Activated naive CD4-positive, alpha-beta T cell treated with anti-CD3 and anti-CD28 coated beads, Interleukin-2, amount 50 U/mL, for 24 hours (primary cell): ENCODE measurements at regions not wholly inside any gene's neighbourhood (a gene's known extent, or its start where the extent isn't known, plus 50 kb on each side); places are given as distances from the start of the nearest gene placed in this dataset.
"Not testable (repeated sequence)": the region's sequence is repeated elsewhere in the genome, so short reads cannot be mapped to it uniquely, and the experiment has no call there.

ENCODE experiments used
- H3K27ac Mint-ChIP-seq: one replicate; pipeline ENCODE4 v1.8.0; 2021; ENCODE audit warnings: mild to moderate bottlenecking, mixed read lengths
- H3K27me3 Mint-ChIP-seq: one replicate; pipeline ENCODE4 v1.8.0; 2021; ENCODE audit warnings: mixed read lengths
- H3K36me3 Mint-ChIP-seq: one replicate; pipeline ENCODE4 v1.8.0; 2021; ENCODE audit warnings: mixed read lengths
- H3K4me1 Mint-ChIP-seq: one replicate; pipeline ENCODE4 v1.8.0; 2021; ENCODE audit warnings: mixed read lengths
- H3K4me3 Mint-ChIP-seq: one replicate; pipeline ENCODE4 v1.8.0; 2021; ENCODE audit warnings: mild to moderate bottlenecking, mixed read lengths
- H3K9me3 Mint-ChIP-seq: one replicate; pipeline ENCODE4 v1.8.0; 2021; ENCODE audit warnings: mixed read lengths

- H3K4me1 Mint-ChIP-seq, H3K27me3 Mint-ChIP-seq, H3K4me3 Mint-ChIP-seq, H3K27ac Mint-ChIP-seq, H3K36me3 Mint-ChIP-seq: not testable (repeated sequence)
- H3K9me3 Mint-ChIP-seq = peaks cover 15% of the 10 kb centered on the region
Observed at GRCh38 chr2:142702397-142702796, 175.1 kb upstream of the KYNU start.

DNA sequence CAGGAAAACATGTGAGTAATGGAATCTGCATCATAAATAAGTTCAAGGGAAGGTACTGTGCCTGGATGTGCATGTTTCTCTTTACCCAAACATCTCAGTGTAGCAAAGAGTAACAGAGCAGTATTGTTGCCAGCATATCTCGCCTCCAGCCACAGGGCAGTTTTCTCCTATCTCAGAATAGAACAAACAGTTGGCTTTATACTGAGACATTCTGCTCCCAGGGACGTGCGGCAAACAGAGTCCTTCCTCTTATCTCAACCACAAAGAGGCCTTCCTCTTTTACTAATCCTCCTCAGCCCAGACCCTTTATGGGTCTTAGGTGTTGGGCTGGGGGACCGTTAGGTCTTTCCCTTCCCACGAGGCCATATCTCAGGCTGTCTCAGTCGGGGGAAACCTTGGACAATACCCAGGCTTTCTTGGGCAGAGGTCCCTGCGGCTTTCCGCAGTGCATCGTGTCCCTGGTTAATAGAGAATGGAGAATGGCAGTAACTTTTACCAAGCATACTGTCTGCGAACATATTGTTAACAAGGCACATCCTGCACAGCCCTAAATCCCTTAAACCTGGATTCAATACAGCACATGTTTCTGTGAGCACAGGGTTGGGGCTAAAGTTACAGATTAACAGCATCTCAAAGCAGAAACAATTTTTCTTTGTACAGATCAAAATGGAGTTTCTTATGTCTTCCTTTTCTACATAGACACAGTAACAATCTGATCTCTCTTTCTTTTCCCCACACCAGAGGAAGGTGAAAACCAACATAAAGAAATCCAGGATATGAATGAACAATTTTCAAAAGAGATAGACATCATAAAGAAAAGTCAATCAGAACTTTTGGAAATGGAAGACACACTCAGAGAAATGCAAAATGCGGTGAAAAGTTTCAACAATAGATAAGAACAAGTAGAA, 181.9 kb upstream of the KYNU start:
- peaks cover 12% of the 10 kb centered on the region for H3K9me3 Mint-ChIP-seq
- H3K4me1 Mint-ChIP-seq, H3K27me3 Mint-ChIP-seq, H3K36me3 Mint-ChIP-seq, H3K4me3 Mint-ChIP-seq, H3K27ac Mint-ChIP-seq: not testable (repeated sequence)

DNA sequence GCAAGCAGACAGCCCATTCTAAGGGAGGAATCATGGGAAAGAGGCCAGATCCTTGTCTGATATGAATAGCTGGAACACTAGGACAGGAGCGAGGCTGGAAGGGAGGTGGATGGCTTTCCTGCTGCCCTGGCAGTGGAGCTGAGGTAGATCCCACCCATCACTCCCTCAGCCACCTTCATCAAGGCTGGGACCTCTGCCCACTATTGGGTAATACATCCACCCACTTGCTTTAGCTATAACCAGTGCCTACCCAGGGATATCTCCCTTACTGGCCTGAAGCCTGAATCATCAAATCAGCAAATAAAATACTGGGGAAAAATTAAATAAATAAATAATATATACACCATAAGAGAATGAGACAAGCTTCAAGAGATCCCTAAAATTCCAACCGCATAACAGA, 183.2 kb upstream of the KYNU start:
- Mint-ChIP-seq H3K27me3 (no peaks in the 10 kb centered on the region), H3K4me3 (no peak overlapping the region), H3K27ac (no peak overlapping the region), H3K4me1 (no peaks in the 10 kb centered on the region), H3K36me3 (no peaks in the 10 kb centered on the region), H3K9me3 (peaks cover 8% of the 10 kb centered on the region)

DNA sequence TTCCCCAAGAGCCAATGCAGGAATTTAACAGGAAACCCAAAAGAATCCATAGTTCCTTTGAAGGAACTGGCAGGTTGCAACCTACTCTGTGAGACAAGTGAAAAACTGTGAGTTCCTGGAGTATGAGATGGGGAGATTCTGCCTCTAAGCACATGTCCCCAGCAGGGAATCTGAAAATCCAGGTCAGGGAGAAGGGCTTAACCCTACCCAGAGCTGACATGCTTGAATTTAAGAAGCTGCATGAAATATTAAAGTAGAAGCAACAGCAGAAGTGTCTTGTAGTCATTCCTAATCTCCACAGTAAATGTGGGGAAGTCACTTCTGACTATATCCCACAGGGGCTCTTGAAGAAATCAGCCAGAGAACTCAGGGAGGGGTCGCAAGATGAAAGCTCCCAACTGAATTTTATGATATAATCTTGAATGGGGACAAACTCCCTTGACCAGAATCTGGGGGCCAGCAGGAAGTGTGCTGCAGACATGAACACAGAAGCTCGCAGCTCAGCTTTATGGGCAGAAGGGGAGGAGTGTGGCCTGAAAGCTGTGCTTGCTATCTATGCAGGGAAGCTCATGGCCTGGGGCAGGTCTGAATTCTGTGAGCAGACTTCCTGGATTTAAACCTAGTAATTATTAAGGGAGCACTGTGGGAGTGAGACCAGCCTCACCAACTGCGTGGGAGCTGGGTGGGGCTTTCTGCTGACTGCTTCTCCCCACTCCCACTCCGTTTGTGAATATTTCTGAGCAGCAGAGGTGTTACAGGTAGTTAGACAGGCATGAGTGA, 184.1 kb upstream of the KYNU start:
- Mint-ChIP-seq H3K27me3 (no peaks in the 10 kb centered on the region), H3K4me3 (no peak overlapping the region), H3K27ac (no peak overlapping the region), H3K36me3 (no peaks in the 10 kb centered on the region), H3K4me1 (no peaks in the 10 kb centered on the region), H3K9me3 (peaks cover 8% of the 10 kb centered on the region)

DNA sequence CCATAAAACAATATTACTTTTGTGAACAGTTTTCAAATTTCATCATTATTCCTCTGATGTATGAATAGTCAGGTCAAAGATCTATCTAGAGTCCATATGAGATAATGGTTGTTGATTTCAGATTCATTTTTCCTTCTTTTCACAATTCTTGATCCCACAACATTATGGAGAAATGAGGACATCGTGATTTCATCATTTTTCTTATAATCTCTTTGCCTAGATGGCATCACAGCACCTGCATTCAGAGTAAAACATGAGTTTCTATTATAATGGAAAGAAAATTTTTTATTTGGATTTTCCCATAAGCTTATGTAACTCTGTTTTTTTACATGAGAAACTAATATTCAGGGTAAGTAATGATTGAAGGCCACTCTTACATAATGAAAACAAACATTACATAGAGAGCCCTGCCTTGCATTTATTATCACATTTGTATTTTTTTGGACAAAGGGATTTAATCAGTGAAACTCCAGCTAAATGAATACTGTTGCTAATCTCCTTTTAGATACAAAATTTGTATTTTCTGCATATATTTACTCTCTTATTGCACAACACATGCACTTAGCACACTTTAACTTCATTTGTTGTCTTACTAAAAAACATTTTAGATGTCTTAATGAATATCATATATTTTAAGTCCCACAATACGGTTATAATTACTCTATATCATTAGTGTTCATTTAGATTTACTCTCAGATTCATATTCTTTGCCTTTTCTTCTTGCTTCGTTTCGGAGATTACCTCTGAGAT, 188.4 kb upstream of the KYNU start:
- H3K27ac Mint-ChIP-seq = no peak overlapping the region
- no peaks in the 10 kb centered on the region for H3K4me1 Mint-ChIP-seq
- H3K27me3 Mint-ChIP-seq = no peaks in the 10 kb centered on the region
- H3K36me3 Mint-ChIP-seq = no peaks in the 10 kb centered on the region
- H3K4me3 Mint-ChIP-seq = no peak overlapping the region
- no peaks in the 10 kb centered on the region for H3K9me3 Mint-ChIP-seq

GRCh38 chr2:142687509-142687908, 190.0 kb upstream of the KYNU start:
- H3K27me3 Mint-ChIP-seq = no peaks in the 10 kb centered on the region
- H3K36me3 Mint-ChIP-seq = no peaks in the 10 kb centered on the region
- H3K27ac Mint-ChIP-seq = no peak overlapping the region
- H3K9me3 Mint-ChIP-seq = no peaks in the 10 kb centered on the region
- no peaks in the 10 kb centered on the region for H3K4me1 Mint-ChIP-seq
- H3K4me3 Mint-ChIP-seq = no peak overlapping the region

- Mint-ChIP-seq H3K9me3 (no peaks in the 10 kb centered on the region), H3K4me1 (no peaks in the 10 kb centered on the region), H3K4me3 (no peak overlapping the region), H3K36me3 (no peaks in the 10 kb centered on the region), H3K27ac (no peak overlapping the region), H3K27me3 (no peaks in the 10 kb centered on the region)
Observed at GRCh38 chr2:142687075-142687474, 190.4 kb upstream of the KYNU start.

GRCh38 chr2:142684667-142685066, 192.8 kb upstream of the KYNU start:
- Mint-ChIP-seq H3K9me3 (no peaks in the 10 kb centered on the region), H3K4me1 (no peaks in the 10 kb centered on the region), H3K4me3 (no peak overlapping the region), H3K27me3 (no peaks in the 10 kb centered on the region), H3K36me3 (no peaks in the 10 kb centered on the region), H3K27ac (no peak overlapping the region)

DNA sequence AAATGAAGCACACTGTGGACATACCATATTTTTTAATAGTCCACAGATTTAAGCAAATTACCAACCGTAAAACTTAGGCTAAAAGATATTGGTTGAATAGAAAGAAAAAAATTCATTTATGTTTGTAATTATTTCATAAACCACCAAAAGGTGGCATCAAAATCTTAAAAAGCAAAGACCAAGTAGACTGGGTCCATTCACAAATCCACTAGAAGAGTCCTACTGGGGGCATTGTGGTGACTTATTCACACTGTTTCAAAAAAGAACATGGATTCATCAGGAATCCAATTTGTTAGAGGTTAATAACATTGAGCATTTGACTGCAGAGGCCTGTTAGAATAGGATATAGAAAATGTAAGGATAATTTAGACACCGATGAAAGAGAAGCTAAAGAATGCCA, 194.9 kb upstream of the KYNU start:
- H3K27me3 Mint-ChIP-seq = no peaks in the 10 kb centered on the region
- H3K9me3 Mint-ChIP-seq = no peaks in the 10 kb centered on the region
- H3K36me3 Mint-ChIP-seq = no peaks in the 10 kb centered on the region
- H3K4me3 Mint-ChIP-seq = no peak overlapping the region
- H3K4me1 Mint-ChIP-seq = no peaks in the 10 kb centered on the region
- H3K27ac Mint-ChIP-seq = no peak overlapping the region

GRCh38 chr2:142681952-142682351, 195.5 kb upstream of the KYNU start:
- Mint-ChIP-seq H3K4me3 (no peak overlapping the region), H3K27ac (no peak overlapping the region), H3K27me3 (no peaks in the 10 kb centered on the region), H3K36me3 (no peaks in the 10 kb centered on the region), H3K9me3 (no peaks in the 10 kb centered on the region), H3K4me1 (no peaks in the 10 kb centered on the region)

DNA sequence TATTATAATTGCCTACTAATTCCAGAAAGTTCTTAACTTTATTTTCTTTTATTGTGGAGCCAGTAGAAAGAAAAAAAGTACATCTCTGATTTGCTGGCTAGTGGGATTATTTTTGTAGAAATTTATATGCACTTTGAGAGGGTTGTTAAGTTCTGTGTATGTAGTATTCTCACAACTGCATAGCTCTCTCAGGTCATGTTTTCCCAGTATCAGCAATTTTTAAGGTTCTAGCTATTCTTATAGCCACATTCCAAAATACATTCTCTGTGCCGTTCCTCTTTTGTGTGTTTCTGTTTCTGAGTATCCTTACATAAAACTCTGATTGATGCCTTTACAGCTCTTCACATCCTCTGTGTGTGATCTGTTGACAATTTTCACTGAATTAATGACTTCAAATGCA, 199.3 kb upstream of the KYNU start:
- Mint-ChIP-seq H3K9me3 (no peaks in the 10 kb centered on the region), H3K27ac (no peak overlapping the region), H3K27me3 (no peaks in the 10 kb centered on the region), H3K4me3 (no peak overlapping the region), H3K4me1 (no peaks in the 10 kb centered on the region), H3K36me3 (no peaks in the 10 kb centered on the region)

DNA sequence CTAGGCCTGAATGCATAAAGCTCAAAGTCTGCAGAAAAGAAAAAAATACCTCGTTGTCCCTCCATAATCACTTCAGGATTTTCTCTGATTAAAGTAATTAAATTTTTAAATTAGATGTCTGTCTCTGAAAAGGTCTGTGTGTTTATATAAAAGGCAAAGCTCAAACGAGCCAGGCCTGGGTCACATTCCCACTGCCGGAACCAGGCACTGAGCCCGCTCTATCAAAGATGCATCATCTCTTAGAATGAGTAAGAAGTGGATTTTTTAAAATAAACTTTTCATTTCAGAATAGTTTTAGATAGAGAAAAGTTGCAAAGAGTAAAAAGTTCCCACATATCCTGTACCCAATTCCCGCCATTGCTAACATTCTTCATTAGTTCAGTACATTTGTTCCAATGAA, 202.1 kb upstream of the KYNU start:
- Mint-ChIP-seq H3K9me3 (no peaks in the 10 kb centered on the region), H3K27ac (no peak overlapping the region), H3K4me3 (no peak overlapping the region), H3K27me3 (no peaks in the 10 kb centered on the region), H3K36me3 (no peaks in the 10 kb centered on the region), H3K4me1 (no peaks in the 10 kb centered on the region)

- Mint-ChIP-seq H3K4me3 (no peak overlapping the region), H3K27me3 (no peaks in the 10 kb centered on the region), H3K9me3 (no peaks in the 10 kb centered on the region), H3K4me1 (no peaks in the 10 kb centered on the region), H3K36me3 (no peaks in the 10 kb centered on the region), H3K27ac (no peak overlapping the region)
Observed at GRCh38 chr2:142673836-142674235, 203.6 kb upstream of the KYNU start.

GRCh38 chr2:142672698-142673097, 204.8 kb upstream of the KYNU start:
- Mint-ChIP-seq H3K9me3 (no peaks in the 10 kb centered on the region), H3K27me3 (no peaks in the 10 kb centered on the region), H3K4me1 (no peaks in the 10 kb centered on the region), H3K36me3 (no peaks in the 10 kb centered on the region), H3K4me3 (no peak overlapping the region), H3K27ac (no peak overlapping the region)

- no peaks in the 10 kb centered on the region for H3K4me1 Mint-ChIP-seq
- H3K27me3 Mint-ChIP-seq = no peaks in the 10 kb centered on the region
- H3K4me3 Mint-ChIP-seq = no peak overlapping the region
- H3K36me3 Mint-ChIP-seq = no peaks in the 10 kb centered on the region
- H3K9me3 Mint-ChIP-seq = no peaks in the 10 kb centered on the region
- H3K27ac Mint-ChIP-seq = no peak overlapping the region
Observed at GRCh38 chr2:142670362-142670761, 207.1 kb upstream of the KYNU start.

GRCh38 chr2:142668420-142668819, 209.0 kb upstream of the KYNU start:
- Mint-ChIP-seq H3K9me3 (no peaks in the 10 kb centered on the region), H3K27ac (no peak overlapping the region), H3K4me3 (no peak overlapping the region), H3K27me3 (no peaks in the 10 kb centered on the region), H3K36me3 (no peaks in the 10 kb centered on the region), H3K4me1 (no peaks in the 10 kb centered on the region)
